ENCODE measurements at regions not wholly inside any gene's neighbourhood (a gene's known extent, or its start where the extent isn't known, plus 50 kb on each side); places are given as distances from the start of the nearest gene placed in this dataset.

DNA sequence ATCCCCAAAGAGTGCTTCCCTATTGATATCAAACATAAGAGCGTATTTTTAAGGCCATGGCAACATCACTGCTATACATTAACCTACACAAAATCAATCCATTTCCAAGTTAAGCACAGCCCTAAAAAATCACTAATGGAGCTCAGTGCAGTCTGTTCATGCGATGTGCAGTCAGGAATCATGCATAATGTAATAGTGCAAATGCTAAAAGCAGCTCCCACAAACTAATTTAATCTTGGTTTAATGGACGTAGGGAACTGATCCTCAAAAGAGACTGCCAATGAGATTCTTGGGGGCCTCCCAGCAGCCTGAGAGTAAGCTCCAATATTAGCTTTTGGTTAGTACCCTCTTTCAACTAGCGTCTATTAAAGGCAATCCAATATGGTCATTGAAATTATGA is 245.9 kb downstream of the TOX3 start:
- no peak for ATAC-seq
- TF ChIP-seq, protein P1, sequence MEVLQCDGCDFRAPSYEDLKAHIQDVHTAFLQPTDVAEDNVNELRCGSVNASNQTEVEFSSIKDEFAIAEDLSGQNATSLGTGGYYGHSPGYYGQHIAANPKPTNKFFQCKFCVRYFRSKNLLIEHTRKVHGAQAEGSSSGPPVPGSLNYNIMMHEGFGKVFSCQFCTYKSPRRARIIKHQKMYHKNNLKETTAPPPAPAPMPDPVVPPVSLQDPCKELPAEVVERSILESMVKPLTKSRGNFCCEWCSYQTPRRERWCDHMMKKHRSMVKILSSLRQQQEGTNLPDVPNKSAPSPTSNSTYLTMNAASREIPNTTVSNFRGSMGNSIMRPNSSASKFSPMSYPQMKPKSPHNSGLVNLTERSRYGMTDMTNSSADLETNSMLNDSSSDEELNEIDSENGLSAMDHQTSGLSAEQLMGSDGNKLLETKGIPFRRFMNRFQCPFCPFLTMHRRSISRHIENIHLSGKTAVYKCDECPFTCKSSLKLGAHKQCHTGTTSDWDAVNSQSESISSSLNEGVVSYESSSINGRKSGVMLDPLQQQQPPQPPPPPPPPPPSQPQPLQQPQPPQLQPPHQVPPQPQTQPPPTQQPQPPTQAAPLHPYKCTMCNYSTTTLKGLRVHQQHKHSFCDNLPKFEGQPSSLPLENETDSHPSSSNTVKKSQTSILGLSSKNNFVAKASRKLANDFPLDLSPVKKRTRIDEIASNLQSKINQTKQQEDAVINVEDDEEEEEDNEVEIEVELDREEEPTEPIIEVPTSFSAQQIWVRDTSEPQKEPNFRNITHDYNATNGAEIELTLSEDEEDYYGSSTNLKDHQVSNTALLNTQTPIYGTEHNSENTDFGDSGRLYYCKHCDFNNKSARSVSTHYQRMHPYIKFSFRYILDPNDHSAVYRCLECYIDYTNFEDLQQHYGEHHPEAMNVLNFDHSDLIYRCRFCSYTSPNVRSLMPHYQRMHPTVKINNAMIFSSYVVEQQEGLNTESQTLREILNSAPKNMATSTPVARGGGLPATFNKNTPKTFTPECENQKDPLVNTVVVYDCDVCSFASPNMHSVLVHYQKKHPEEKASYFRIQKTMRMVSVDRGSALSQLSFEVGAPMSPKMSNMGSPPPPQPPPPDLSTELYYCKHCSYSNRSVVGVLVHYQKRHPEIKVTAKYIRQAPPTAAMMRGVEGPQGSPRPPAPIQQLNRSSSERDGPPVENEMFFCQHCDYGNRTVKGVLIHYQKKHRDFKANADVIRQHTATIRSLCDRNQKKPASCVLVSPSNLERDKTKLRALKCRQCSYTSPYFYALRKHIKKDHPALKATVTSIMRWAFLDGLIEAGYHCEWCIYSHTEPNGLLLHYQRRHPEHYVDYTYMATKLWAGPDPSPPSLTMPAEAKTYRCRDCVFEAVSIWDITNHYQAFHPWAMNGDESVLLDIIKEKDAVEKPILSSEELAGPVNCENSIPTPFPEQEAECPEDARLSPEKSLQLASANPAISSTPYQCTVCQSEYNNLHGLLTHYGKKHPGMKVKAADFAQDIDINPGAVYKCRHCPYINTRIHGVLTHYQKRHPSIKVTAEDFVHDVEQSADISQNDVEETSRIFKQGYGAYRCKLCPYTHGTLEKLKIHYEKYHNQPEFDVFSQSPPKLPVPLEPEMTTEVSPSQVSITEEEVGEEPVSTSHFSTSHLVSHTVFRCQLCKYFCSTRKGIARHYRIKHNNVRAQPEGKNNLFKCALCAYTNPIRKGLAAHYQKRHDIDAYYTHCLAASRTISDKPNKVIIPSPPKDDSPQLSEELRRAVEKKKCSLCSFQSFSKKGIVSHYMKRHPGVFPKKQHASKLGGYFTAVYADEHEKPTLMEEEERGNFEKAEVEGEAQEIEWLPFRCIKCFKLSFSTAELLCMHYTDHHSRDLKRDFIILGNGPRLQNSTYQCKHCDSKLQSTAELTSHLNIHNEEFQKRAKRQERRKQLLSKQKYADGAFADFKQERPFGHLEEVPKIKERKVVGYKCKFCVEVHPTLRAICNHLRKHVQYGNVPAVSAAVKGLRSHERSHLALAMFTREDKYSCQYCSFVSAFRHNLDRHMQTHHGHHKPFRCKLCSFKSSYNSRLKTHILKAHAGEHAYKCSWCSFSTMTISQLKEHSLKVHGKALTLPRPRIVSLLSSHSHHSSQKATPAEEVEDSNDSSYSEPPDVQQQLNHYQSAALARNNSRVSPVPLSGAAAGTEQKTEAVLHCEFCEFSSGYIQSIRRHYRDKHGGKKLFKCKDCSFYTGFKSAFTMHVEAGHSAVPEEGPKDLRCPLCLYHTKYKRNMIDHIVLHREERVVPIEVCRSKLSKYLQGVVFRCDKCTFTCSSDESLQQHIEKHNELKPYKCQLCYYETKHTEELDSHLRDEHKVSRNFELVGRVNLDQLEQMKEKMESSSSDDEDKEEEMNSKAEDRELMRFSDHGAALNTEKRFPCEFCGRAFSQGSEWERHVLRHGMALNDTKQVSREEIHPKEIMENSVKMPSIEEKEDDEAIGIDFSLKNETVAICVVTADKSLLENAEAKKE (CRISPR knock-in tag; IDR thresholded peaks at IDR 0.05): no peak
- no peak for TF ChIP-seq POLR2AphosphoS5 (IDR thresholded peaks at IDR 0.05; ENCODE audit: low read depth)
- TF ChIP-seq, protein P2, sequence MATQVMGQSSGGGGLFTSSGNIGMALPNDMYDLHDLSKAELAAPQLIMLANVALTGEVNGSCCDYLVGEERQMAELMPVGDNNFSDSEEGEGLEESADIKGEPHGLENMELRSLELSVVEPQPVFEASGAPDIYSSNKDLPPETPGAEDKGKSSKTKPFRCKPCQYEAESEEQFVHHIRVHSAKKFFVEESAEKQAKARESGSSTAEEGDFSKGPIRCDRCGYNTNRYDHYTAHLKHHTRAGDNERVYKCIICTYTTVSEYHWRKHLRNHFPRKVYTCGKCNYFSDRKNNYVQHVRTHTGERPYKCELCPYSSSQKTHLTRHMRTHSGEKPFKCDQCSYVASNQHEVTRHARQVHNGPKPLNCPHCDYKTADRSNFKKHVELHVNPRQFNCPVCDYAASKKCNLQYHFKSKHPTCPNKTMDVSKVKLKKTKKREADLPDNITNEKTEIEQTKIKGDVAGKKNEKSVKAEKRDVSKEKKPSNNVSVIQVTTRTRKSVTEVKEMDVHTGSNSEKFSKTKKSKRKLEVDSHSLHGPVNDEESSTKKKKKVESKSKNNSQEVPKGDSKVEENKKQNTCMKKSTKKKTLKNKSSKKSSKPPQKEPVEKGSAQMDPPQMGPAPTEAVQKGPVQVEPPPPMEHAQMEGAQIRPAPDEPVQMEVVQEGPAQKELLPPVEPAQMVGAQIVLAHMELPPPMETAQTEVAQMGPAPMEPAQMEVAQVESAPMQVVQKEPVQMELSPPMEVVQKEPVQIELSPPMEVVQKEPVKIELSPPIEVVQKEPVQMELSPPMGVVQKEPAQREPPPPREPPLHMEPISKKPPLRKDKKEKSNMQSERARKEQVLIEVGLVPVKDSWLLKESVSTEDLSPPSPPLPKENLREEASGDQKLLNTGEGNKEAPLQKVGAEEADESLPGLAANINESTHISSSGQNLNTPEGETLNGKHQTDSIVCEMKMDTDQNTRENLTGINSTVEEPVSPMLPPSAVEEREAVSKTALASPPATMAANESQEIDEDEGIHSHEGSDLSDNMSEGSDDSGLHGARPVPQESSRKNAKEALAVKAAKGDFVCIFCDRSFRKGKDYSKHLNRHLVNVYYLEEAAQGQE (IDR thresholded peaks at IDR 0.05; ENCODE audit: unreplicated experiment): no peak
- TF ChIP-seq, protein P3, sequence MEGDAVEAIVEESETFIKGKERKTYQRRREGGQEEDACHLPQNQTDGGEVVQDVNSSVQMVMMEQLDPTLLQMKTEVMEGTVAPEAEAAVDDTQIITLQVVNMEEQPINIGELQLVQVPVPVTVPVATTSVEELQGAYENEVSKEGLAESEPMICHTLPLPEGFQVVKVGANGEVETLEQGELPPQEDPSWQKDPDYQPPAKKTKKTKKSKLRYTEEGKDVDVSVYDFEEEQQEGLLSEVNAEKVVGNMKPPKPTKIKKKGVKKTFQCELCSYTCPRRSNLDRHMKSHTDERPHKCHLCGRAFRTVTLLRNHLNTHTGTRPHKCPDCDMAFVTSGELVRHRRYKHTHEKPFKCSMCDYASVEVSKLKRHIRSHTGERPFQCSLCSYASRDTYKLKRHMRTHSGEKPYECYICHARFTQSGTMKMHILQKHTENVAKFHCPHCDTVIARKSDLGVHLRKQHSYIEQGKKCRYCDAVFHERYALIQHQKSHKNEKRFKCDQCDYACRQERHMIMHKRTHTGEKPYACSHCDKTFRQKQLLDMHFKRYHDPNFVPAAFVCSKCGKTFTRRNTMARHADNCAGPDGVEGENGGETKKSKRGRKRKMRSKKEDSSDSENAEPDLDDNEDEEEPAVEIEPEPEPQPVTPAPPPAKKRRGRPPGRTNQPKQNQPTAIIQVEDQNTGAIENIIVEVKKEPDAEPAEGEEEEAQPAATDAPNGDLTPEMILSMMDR (conservative IDR thresholded peaks at IDR 0.05; ENCODE audit: low read depth in 2 of 2): no peak
- TF ChIP-seq NANOG (IDR thresholded peaks at IDR 0.05; ENCODE audit: borderline replicate concordance): no peak
- no peak for TF ChIP-seq CREB1 (CRISPR knock-in tag; IDR thresholded peaks at IDR 0.05; ENCODE audit: low read depth)
- no peak for TF ChIP-seq JUNB (IDR thresholded peaks at IDR 0.05; ENCODE audit: unreplicated experiment)
- TF ChIP-seq ZNF331 (CRISPR knock-in tag; IDR thresholded peaks at IDR 0.05; ENCODE audit: low read depth): no peak
- no peak for TF ChIP-seq STAT1 (IDR thresholded peaks at IDR 0.05; ENCODE audit: unreplicated experiment)
- TF ChIP-seq, protein P4, sequence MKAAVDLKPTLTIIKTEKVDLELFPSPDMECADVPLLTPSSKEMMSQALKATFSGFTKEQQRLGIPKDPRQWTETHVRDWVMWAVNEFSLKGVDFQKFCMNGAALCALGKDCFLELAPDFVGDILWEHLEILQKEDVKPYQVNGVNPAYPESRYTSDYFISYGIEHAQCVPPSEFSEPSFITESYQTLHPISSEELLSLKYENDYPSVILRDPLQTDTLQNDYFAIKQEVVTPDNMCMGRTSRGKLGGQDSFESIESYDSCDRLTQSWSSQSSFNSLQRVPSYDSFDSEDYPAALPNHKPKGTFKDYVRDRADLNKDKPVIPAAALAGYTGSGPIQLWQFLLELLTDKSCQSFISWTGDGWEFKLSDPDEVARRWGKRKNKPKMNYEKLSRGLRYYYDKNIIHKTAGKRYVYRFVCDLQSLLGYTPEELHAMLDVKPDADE (IDR thresholded peaks at IDR 0.05): no peak
- TF ChIP-seq EZH2phosphoT487 (IDR thresholded peaks at IDR 0.05; ENCODE audit: unreplicated experiment): no peak
- no peak for TF ChIP-seq EZH2 (IDR thresholded peaks at IDR 0.05; ENCODE audit: low read depth, unreplicated experiment)
- Histone ChIP-seq H3K36me3 (ENCODE audit: insufficient read depth) (no peaks in the 10 kb centered on the region), H3K27ac (ENCODE audit: low read depth) (no peak overlapping the region), H3K9me2 (ENCODE audit: insufficient read depth) (no peaks in the 10 kb centered on the region), H3K27me3 (ENCODE audit: insufficient read depth) (no peaks in the 10 kb centered on the region), H3K4me1 (ENCODE audit: insufficient read depth) (no peaks in the 10 kb centered on the region), H2AFZ (no peak overlapping the region; the same call in 1 of the 2 replicates), H4K20me1 (replicated peaks; ENCODE audit: insufficient read depth) (no peaks in the 10 kb centered on the region), H3K4me3 (no peak overlapping the region), H3F3A (replicated peaks; ENCODE audit: low read depth) (no peaks in the 10 kb centered on the region), H3K79me2 (replicated peaks; ENCODE audit: insufficient read depth) (no peaks in the 10 kb centered on the region), H3K4me2 (no peak overlapping the region)
- Mint-ChIP-seq H3K27me3 (ENCODE audit: insufficient read depth, low read depth, poor library complexity) (peaks cover 2% of the 10 kb centered on the region), H3K9me3 (no peaks in the 10 kb centered on the region), H3K36me3 (ENCODE audit: low read depth) (no peaks in the 10 kb centered on the region), H3K4me3 (no peak overlapping the region), H3K4me1 (no peaks in the 10 kb centered on the region), H3K27ac (no peak overlapping the region)
- no peak for DNase-seq (ENCODE audit: low spot score)
